Sigmoid colon (tissue), 4 donors: ENCODE measurements at regions not wholly inside any gene's neighbourhood (a gene's known extent, or its start where the extent isn't known, plus 50 kb on each side); places are given as distances from the start of the nearest gene placed in this dataset.

Source experiments
- POLR2A ChIP-seq, 2 donors: fragments of 450-650 bp; IDR thresholded peaks; one replicate each; pipeline ENCODE4 v1.6.1; 2016; ENCODE audit warnings: antibody characterized with exemption in 2 of 2, mild to moderate bottlenecking in 2 of 2, moderate library complexity in 2 of 2
- POLR2AphosphoS5 ChIP-seq, 4 donors: sonication (generic); formaldehyde crosslinking; IDR thresholded peaks; one replicate each; pipeline ENCODE4 v1.6.1; 2017; ENCODE audit warnings: antibody characterized with exemption in 4 of 4
- TF ChIP-seq, protein P1 (sequence below), 4 experiments: fragments of 450-650 bp in 3 of 4; fragments of 200-600 bp in 1 of 4; IDR thresholded peaks; one replicate each; pipeline ENCODE4 v1.5.1; 2016 to 2019; ENCODE audit warnings: antibody characterized with exemption in 4 of 4, mild to moderate bottlenecking in 3 of 4, moderate library complexity in 2 of 4

DNA sequence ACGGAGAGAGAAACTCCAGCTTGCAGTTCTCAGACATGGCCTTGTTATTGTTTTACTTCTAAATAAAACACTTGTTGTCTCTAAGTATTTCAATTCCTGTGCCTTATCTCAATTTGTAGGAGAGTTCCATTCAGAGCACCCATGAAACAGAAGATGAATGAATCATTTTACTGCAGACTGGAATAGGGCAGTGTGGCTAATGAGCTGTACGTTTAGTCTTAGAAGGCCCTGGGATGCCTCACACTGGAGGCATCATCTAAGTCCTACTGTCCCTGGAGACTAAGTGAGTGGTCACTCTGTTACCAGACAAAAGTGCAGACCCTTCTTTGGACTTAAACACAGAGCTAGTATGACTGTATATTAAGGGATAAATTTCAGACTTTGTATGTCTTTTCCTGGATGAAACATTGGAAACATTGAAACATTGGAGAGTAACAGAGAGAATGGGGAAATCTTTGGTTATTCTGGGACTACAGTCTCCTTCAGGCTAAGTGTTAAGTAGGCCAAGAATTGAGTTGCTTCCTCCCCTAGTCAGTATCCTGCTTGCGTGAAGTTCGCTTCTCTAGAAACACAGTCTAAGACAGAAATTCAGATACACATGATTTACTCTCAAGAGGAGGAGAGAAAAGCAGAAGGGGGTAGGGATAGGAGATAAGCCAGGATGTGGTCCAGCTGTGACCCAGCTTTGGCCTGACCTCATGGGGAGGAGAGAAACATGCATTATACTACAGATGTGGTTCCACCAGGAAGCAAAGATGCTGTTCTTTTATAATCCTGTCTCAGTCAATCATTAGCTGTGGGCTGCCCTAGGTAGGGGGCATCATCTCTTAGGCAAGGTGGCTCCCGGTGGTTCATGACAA is 167.4 kb upstream of the BMP2 start:
- TF ChIP-seq, protein P1, sequence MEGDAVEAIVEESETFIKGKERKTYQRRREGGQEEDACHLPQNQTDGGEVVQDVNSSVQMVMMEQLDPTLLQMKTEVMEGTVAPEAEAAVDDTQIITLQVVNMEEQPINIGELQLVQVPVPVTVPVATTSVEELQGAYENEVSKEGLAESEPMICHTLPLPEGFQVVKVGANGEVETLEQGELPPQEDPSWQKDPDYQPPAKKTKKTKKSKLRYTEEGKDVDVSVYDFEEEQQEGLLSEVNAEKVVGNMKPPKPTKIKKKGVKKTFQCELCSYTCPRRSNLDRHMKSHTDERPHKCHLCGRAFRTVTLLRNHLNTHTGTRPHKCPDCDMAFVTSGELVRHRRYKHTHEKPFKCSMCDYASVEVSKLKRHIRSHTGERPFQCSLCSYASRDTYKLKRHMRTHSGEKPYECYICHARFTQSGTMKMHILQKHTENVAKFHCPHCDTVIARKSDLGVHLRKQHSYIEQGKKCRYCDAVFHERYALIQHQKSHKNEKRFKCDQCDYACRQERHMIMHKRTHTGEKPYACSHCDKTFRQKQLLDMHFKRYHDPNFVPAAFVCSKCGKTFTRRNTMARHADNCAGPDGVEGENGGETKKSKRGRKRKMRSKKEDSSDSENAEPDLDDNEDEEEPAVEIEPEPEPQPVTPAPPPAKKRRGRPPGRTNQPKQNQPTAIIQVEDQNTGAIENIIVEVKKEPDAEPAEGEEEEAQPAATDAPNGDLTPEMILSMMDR (IDR thresholded peaks at IDR 0.05) = no peak
- TF ChIP-seq POLR2A (IDR thresholded peaks at IDR 0.05) = no peak
- TF ChIP-seq POLR2AphosphoS5 (IDR thresholded peaks at IDR 0.05) = no peak
